C4-2B (cell line): ENCODE measurements at regions not wholly inside any gene's neighbourhood (a gene's known extent, or its start where the extent isn't known, plus 50 kb on each side); places are given as distances from the start of the nearest gene placed in this dataset.

ENCODE experiments used
- ZFX ChIP-seq: fragments of 450-650 bp; IDR thresholded peaks from 2 replicates; pipeline ENCODE4 v1.6.1; 2017
- TF ChIP-seq, protein P1 (sequence below): fragments of 450-650 bp; conservative IDR thresholded peaks from 2 replicates; pipeline ENCODE4 v1.5.1; 2017; ENCODE audit warnings: mild to moderate bottlenecking

DNA sequence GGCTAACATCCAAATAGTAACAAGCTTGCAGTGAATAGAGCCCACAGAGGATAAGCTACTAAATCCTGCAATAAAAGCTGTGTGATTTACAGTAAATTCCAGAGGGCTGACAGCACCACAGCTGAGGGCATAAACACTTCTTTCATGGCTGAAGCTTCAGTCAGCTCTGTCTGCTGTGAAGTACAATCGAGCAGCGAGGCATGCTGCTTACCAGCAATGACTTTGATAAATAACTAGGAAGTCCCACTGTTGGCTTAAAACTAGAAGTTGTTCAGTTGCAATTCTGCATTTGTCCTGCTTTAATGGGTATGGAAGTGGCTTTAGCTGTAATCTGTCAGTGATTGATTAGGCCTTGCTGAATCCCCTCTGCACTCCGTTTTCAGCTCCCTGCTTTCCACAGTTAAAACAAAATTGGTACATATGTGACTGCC is 65.2 kb upstream of the FIGN start:
- TF ChIP-seq, protein P1, sequence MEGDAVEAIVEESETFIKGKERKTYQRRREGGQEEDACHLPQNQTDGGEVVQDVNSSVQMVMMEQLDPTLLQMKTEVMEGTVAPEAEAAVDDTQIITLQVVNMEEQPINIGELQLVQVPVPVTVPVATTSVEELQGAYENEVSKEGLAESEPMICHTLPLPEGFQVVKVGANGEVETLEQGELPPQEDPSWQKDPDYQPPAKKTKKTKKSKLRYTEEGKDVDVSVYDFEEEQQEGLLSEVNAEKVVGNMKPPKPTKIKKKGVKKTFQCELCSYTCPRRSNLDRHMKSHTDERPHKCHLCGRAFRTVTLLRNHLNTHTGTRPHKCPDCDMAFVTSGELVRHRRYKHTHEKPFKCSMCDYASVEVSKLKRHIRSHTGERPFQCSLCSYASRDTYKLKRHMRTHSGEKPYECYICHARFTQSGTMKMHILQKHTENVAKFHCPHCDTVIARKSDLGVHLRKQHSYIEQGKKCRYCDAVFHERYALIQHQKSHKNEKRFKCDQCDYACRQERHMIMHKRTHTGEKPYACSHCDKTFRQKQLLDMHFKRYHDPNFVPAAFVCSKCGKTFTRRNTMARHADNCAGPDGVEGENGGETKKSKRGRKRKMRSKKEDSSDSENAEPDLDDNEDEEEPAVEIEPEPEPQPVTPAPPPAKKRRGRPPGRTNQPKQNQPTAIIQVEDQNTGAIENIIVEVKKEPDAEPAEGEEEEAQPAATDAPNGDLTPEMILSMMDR, result no peak
- no peak for TF ChIP-seq ZFX
